Mesothelial cell of epicardium (in vitro differentiated cells): ENCODE measurements at regions not wholly inside any gene's neighbourhood (a gene's known extent, or its start where the extent isn't known, plus 50 kb on each side); places are given as distances from the start of the nearest gene placed in this dataset.

Experiments used
- DNase-seq, 2 experiments: peaks; one replicate each; pipeline ENCODE4 v3.0.0; 2021; ENCODE audit warnings: low spot score in 2 of 2; ENCODE audit not compliant: unreplicated experiment in 2 of 2
- H3K27ac Mint-ChIP-seq: 2 replicates; pipeline ENCODE4 v1.8.0; 2021; ENCODE audit warnings: mixed read lengths
- H3K27me3 Mint-ChIP-seq: 2 replicates; pipeline ENCODE4 v1.8.0; 2021; ENCODE audit warnings: low read depth, mixed read lengths
- H3K36me3 Mint-ChIP-seq: 2 replicates; pipeline ENCODE4 v1.8.0; 2021; ENCODE audit warnings: mixed read lengths
- H3K4me1 Mint-ChIP-seq: 2 replicates; pipeline ENCODE4 v1.8.0; 2021; ENCODE audit warnings: mixed read lengths
- H3K4me3 Mint-ChIP-seq: 2 replicates; pipeline ENCODE4 v1.8.0; 2021; ENCODE audit warnings: mild to moderate bottlenecking, moderate library complexity, mixed read lengths
- H3K9me3 Mint-ChIP-seq: 2 replicates; pipeline ENCODE4 v1.8.0; 2021; ENCODE audit warnings: mixed read lengths
- TF ChIP-seq, protein P1 (sequence below): fragments of 200-600 bp; sonication (generic); IDR thresholded peaks from one replicate; pipeline ENCODE4 v1.5.0; 2021; ENCODE audit warnings: antibody characterized with exemption; ENCODE audit not compliant: unreplicated experiment

DNA sequence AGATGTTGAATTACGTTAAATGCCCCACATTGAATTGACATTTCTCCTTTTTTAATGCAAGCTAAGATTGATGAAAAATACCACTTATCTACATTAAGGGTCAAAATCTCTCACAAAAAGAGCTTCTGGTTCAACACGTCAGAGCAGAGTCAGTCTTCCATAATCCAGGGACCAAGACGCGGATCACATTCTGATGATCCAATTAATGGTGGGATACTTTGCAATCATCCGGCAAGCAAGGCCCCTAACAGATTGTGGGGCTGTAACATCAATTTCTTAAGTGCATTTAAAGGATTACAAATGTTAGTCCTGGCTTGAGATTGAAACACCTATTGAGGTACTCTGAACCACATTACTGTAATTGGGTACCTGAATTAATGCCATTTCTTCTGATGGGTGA is 120.2 kb upstream of the ESRRG start:
- H3K36me3 Mint-ChIP-seq, result no peaks in the 10 kb centered on the region
- peaks cover 12% of the 10 kb centered on the region for H3K9me3 Mint-ChIP-seq
- TF ChIP-seq, protein P1, sequence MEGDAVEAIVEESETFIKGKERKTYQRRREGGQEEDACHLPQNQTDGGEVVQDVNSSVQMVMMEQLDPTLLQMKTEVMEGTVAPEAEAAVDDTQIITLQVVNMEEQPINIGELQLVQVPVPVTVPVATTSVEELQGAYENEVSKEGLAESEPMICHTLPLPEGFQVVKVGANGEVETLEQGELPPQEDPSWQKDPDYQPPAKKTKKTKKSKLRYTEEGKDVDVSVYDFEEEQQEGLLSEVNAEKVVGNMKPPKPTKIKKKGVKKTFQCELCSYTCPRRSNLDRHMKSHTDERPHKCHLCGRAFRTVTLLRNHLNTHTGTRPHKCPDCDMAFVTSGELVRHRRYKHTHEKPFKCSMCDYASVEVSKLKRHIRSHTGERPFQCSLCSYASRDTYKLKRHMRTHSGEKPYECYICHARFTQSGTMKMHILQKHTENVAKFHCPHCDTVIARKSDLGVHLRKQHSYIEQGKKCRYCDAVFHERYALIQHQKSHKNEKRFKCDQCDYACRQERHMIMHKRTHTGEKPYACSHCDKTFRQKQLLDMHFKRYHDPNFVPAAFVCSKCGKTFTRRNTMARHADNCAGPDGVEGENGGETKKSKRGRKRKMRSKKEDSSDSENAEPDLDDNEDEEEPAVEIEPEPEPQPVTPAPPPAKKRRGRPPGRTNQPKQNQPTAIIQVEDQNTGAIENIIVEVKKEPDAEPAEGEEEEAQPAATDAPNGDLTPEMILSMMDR, result no peak
- H3K27me3 Mint-ChIP-seq, result peaks cover 80% of the 10 kb centered on the region
- no peak overlapping the region for H3K4me3 Mint-ChIP-seq
- peaks cover 21% of the 10 kb centered on the region for H3K4me1 Mint-ChIP-seq
- H3K27ac Mint-ChIP-seq, result no peak overlapping the region
- DNase-seq, result no peak

DNA sequence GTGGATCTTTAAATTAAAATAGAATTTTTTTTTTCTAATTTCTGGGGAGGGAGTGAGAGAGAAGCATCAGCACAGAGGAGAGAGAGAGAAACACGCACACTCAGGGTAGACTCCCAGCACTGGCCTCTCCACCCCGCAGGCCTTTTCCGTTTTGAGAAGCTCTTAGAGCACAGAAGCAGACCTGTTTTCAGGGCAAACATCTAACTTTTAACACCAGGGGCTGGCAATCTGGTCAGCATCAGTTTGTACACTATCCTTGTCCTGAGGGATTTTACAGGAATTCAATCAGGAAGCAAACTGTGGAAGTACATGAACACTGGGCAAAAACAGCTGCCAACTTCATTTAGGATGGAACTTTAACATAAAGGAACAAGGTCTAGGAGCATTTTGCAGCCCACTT is 117.9 kb upstream of the ESRRG start:
- Mint-ChIP-seq H3K27me3 (peaks cover 93% of the 10 kb centered on the region), H3K27ac (no peak overlapping the region), H3K4me1 (peaks cover 4% of the 10 kb centered on the region), H3K9me3 (peaks cover 12% of the 10 kb centered on the region), H3K36me3 (no peaks in the 10 kb centered on the region), H3K4me3 (no peak overlapping the region)
- no peak for DNase-seq
- TF ChIP-seq, protein P1, result no peak

DNA sequence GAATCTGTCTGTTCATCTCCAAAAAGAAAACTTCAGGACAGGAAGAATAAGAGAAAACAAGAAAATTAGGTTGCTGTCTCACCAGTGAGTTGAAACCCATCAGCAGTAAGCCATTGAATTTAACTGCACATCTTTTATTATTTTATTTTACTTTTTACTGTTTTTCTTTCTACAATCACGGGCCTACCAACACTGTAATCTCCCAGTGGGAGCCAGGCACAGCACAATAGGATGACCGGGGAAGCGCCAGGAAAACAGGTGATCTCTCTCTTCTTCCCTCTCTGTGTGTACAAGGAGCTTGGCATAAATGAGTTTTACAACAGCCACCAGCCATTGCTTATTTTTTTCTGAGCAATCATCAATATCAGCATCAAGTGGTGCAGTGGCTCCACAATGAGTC is 113.1 kb upstream of the ESRRG start:
- H3K36me3 Mint-ChIP-seq, result peaks cover 2% of the 10 kb centered on the region
- H3K27me3 Mint-ChIP-seq, result peaks cover 91% of the 10 kb centered on the region
- H3K4me3 Mint-ChIP-seq, result no peak overlapping the region
- H3K27ac Mint-ChIP-seq, result no peak overlapping the region
- H3K9me3 Mint-ChIP-seq, result peaks cover 21% of the 10 kb centered on the region
- no peak for DNase-seq
- peaks cover 4% of the 10 kb centered on the region for H3K4me1 Mint-ChIP-seq
- TF ChIP-seq, protein P1, result no peak

DNA sequence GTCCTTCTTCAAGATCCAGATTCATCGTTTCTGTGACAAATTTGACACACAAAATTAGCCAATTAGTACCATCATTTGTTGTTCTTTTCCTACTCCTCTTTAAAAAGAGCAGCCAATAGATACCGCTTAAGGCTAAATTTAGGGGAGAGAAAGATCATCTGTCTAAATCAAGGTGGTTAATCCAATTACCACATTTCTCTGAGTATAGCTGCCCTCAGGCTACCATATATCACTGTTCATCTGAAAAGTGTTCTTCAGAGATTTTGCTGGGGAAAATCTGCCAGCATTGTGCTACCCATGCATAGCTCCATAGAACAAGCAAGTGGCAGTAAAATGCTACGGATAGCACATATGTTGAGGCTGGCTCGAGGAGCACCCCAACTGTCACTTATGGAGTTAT is 110.3 kb upstream of the ESRRG start:
- Mint-ChIP-seq H3K27me3 (peaks cover 93% of the 10 kb centered on the region), H3K4me3 (no peak overlapping the region), H3K36me3 (peaks cover 2% of the 10 kb centered on the region), H3K4me1 (peaks cover 11% of the 10 kb centered on the region), H3K27ac (no peak overlapping the region), H3K9me3 (peaks cover 8% of the 10 kb centered on the region)
- DNase-seq, result no peak
- TF ChIP-seq, protein P1, result no peak

DNA sequence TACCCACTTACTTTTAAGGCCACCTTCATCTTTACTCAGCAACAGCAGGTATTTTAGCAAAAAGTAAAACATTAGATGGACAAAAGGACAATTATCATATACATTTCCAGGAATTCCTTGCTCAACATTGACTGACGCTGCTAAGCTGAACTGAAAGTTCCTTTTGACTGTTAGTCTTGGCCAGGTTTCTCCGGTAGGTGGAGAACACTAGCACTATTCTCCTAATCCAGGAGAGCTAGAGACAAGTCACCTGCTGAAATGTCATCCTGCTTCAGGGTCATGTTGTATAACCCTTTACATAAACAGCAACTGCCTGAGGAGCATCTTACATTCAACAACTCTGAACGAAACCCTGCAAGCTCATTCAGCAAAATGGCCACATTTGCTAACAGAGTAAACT is 109.0 kb upstream of the ESRRG start:
- no peak overlapping the region for H3K4me3 Mint-ChIP-seq
- no peak for DNase-seq
- no peak overlapping the region for H3K27ac Mint-ChIP-seq
- TF ChIP-seq, protein P1, result no peak
- peaks cover 11% of the 10 kb centered on the region for H3K4me1 Mint-ChIP-seq
- peaks cover 8% of the 10 kb centered on the region for H3K9me3 Mint-ChIP-seq
- peaks cover 93% of the 10 kb centered on the region for H3K27me3 Mint-ChIP-seq
- peaks cover 2% of the 10 kb centered on the region for H3K36me3 Mint-ChIP-seq
